ENCODE measurements at regions not wholly inside any gene's neighbourhood (a gene's known extent, or its start where the extent isn't known, plus 50 kb on each side); places are given as distances from the start of the nearest gene placed in this dataset.
"Not testable (repeated sequence)": the region's sequence is repeated elsewhere in the genome, so short reads cannot be mapped to it uniquely, and the experiment has no call there.

- no peak for DNase-seq
Measured at GRCh38 chr17:72175787-72176515, 55.1 kb downstream of the SOX9 start.

- no peak for DNase-seq
Measured at GRCh38 chr17:72176516-72176851, 55.7 kb downstream of the SOX9 start.

- DNase-seq: no peak
Measured at GRCh38 chr17:72176951-72177660, 56.3 kb downstream of the SOX9 start.

- no peak for DNase-seq
Measured at GRCh38 chr17:72177738-72178137, 56.9 kb downstream of the SOX9 start.

GRCh38 chr17:72182371-72182873 lies 61.6 kb downstream of the SOX9 start:
- DNase-seq: no peak

GRCh38 chr17:72183194-72183685 lies 62.4 kb downstream of the SOX9 start:
- no peak for DNase-seq

GRCh38 chr17:72184805-72185204 lies 64.0 kb downstream of the SOX9 start:
- DNase-seq: no peak

- no peak for DNase-seq
Measured at GRCh38 chr17:72185564-72185963, 64.7 kb downstream of the SOX9 start.

GRCh38 chr17:72187556-72187955 lies 66.7 kb downstream of the SOX9 start:
- no peak for DNase-seq

GRCh38 chr17:72188801-72189200 lies 68.0 kb downstream of the SOX9 start:
- no peak for DNase-seq

GRCh38 chr17:72189768-72190593 lies 69.2 kb downstream of the SOX9 start:
- no peak for DNase-seq

GRCh38 chr17:72191356-72191755 lies 70.5 kb downstream of the SOX9 start:
- no peak for DNase-seq

GRCh38 chr17:72191921-72192799 lies 71.3 kb downstream of the SOX9 start:
- DNase-seq: no peak

- DNase-seq: no peak
Measured at GRCh38 chr17:72192800-72193192, 72.0 kb downstream of the SOX9 start.

GRCh38 chr17:72193391-72194106 lies 72.7 kb downstream of the SOX9 start:
- DNase-seq: no peak

GRCh38 chr17:72194107-72194440 lies 73.3 kb downstream of the SOX9 start:
- not testable (repeated sequence) for DNase-seq

GRCh38 chr17:72199256-72199655 lies 78.4 kb downstream of the SOX9 start:
- DNase-seq: no peak

GRCh38 chr17:72204742-72205141 lies 83.9 kb downstream of the SOX9 start:
- DNase-seq: no peak

GRCh38 chr17:72205357-72205756 lies 84.5 kb downstream of the SOX9 start:
- DNase-seq: no peak

- no peak for DNase-seq
Measured at GRCh38 chr17:72205822-72206221, 85.0 kb downstream of the SOX9 start.

- no peak for DNase-seq
Measured at GRCh38 chr17:72206376-72206775, 85.6 kb downstream of the SOX9 start.

GRCh38 chr17:72208832-72209231 lies 88.0 kb downstream of the SOX9 start:
- DNase-seq: no peak
